ENCODE measurements at regions not wholly inside any gene's neighbourhood (a gene's known extent, or its start where the extent isn't known, plus 50 kb on each side); places are given as distances from the start of the nearest gene placed in this dataset.

DNA sequence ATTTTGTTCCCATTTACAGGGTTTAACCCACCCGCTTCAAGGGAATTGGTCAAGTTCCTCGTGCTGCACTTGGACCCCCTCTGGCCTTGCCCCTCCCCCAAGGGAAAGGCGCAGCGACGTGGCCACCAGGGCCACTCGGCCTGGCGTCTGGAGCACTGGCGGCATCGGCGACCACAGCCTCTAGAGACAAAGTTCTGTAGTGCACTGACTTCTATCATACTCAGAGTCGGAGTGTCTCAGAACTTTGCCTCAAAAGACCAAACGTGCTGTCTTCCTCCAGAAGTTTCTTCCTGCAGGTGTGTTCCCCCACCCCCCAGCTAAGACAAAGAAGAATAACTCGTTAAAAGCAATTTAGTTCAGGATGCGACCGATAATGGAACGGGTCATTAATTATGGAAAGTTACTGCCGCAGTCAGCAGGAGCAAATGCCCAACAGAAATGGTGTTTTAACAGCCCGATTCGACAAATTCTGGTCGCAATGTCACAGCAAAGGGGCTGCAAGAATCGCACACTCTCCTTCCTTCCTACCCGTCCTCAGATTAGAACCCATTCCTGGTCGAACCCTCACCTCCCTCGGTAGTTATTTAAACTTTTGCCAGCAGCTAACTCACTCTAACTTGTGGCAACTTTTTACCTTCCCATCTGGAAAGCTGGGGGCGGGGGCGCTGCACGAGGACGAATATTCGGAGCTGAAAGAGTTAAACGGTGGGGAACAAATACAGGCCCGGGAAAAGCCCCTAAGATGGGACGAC, 202.1 kb upstream of the NFE2L3 start:
- in situ Hi-C loops (cut with MboI; ENCODE audit: low sequenced_read_pairs, unreplicated experiment), result no loop called here
- TF ChIP-seq, protein P1, sequence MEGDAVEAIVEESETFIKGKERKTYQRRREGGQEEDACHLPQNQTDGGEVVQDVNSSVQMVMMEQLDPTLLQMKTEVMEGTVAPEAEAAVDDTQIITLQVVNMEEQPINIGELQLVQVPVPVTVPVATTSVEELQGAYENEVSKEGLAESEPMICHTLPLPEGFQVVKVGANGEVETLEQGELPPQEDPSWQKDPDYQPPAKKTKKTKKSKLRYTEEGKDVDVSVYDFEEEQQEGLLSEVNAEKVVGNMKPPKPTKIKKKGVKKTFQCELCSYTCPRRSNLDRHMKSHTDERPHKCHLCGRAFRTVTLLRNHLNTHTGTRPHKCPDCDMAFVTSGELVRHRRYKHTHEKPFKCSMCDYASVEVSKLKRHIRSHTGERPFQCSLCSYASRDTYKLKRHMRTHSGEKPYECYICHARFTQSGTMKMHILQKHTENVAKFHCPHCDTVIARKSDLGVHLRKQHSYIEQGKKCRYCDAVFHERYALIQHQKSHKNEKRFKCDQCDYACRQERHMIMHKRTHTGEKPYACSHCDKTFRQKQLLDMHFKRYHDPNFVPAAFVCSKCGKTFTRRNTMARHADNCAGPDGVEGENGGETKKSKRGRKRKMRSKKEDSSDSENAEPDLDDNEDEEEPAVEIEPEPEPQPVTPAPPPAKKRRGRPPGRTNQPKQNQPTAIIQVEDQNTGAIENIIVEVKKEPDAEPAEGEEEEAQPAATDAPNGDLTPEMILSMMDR (IDR thresholded peaks at IDR 0.05; ENCODE audit: borderline replicate concordance, control extremely low read depth, extremely low read depth, insufficient read depth, missing control alignments), result no peak
- peak; percentile 41 for DNase-seq (ENCODE audit: low spot score)

DNA sequence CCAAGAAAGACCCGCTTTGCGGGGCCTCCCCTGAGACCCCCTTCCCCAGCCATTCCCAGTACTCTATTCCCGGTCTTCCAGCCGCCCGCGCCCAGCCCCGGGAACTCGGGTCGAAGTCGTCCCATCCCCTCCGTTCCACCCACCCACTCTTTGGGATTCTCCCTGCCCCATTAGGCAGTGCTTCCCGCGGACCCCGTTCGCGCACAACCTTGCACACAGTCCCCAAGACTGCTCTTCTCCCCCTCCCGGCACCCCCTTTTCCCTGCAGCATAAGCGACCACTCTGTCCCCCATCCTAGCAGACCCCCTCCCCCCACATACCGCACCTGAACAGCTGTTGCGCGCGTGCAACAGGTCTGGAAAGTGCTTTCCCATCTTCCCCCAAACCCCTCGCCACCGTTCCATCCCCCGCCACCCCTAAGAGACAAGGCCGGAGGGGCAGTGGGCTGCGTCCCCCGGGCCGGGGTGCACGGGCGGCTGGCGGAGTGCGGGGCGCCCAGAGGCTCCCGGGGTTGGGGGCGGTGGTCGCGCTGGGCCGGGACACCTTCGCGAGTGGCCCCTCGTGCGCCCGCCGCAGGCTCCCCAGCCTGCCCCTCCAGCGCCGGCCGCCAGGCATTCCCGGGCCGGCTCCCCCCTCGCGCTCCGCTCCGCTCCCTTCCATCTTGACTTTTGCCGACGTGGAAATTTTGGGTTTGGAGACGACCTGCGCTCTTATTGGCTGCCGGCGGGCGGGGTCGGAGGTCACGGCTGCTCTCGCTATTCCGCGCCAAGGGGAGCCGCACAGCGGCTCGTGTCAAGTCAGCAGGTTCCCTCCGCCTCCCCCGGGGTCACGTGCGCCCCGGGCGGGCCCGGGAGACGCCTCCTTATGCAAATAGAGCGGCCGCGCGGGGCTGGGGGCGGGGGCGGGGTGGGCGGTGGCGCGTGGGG, 201.2 kb upstream of the NFE2L3 start:
- DNase-seq (ENCODE audit: low spot score), result peak; percentile 95
- in situ Hi-C loops (cut with MboI; ENCODE audit: low sequenced_read_pairs, unreplicated experiment), result no loop called here
- TF ChIP-seq, protein P1 (IDR thresholded peaks at IDR 0.05; ENCODE audit: borderline replicate concordance, control extremely low read depth, extremely low read depth, insufficient read depth, missing control alignments), result no peak

DNA sequence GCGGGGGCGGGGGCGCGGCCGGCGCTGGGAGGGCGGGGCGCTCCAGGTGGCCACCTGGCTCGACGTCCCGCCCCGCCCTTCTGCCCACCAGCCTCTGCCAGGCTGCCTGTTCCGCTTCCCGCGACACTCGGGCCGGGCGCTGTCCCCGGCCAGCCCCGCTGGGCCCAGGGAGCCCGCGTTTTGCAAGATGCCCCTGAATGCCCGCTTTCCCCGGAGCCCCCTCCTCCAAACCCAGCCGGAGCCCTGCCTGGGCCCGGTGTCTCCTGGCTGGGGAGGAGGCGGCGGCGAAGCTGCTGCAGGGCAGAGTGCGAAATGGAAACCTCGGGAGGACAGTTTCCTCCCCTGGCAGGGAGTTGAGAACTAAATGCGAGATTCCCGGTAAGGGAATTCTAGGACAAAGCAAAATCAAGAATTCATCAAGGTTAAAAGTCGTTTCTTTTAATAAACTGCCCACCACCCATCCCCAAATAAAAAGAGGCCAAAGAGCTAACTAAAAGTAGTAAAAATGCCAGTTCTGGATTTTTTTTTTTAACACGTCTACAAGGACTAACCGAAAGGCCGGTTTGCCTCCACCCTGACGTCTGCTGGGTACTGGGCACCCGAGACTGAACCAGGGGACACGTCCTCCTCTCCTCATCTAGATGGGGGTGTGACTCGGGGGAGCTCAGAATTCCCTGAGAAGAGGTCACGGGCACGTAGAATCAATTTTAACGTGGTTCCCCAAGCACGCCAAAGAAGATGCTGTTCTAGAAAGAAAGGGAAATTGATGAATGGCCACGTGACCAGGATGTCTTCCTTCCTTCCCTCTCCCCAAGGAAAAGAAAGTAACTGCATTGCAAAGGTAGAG, 200.4 kb upstream of the NFE2L3 start:
- DNase-seq (ENCODE audit: low spot score), result peak; percentile 33
- in situ Hi-C loops (cut with MboI; ENCODE audit: low sequenced_read_pairs, unreplicated experiment), result no loop called here

DNA sequence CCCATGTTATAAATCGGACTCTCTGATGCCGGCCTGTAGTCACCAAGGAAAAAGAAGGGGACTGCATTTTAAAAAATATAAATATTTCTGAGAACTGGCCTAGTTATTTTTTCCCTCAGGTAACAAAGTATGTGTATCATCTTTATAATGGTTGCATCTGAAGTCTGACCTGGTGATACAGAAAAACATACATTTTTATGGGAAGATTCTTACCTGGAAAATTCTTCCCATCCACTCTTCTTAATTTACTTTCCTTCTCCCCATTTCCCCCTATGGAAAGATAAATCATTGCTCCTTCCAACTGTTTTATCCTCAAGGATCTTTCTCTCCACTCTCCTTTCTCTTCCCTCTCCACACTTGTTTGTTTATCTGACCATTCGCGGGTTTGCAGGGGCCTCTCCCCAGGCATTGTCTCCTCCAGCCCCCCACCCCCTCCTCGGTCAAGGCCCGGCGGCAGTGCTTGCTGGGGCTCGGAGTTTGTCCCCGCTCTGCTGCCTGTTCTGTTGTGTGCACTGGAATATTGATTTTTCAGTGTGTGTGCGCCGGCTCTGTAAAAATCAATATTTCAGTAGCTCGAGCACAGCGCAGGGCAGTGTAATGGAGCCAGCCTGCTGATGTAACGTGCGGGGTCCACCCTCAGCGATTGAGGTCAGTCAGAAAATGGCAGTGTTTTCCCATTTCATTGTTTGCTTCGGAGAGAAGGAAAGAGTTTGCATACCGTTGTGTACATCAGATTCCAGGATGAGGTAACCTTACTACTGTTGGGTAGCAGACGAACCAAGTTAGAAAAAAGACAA, 199.5 kb upstream of the NFE2L3 start:
- no peak for DNase-seq (ENCODE audit: low spot score)
- TF ChIP-seq, protein P1 (IDR thresholded peaks at IDR 0.05; ENCODE audit: borderline replicate concordance, control extremely low read depth, extremely low read depth, insufficient read depth, missing control alignments), result no peak
- in situ Hi-C loops (cut with MboI; ENCODE audit: low sequenced_read_pairs, unreplicated experiment), result no loop called here

More for the DNA sequence above, 200.4 kb upstream of the NFE2L3 start:
- TF ChIP-seq, protein P1 (IDR thresholded peaks at IDR 0.05; ENCODE audit: borderline replicate concordance, control extremely low read depth, extremely low read depth, insufficient read depth, missing control alignments), result no peak

DNA sequence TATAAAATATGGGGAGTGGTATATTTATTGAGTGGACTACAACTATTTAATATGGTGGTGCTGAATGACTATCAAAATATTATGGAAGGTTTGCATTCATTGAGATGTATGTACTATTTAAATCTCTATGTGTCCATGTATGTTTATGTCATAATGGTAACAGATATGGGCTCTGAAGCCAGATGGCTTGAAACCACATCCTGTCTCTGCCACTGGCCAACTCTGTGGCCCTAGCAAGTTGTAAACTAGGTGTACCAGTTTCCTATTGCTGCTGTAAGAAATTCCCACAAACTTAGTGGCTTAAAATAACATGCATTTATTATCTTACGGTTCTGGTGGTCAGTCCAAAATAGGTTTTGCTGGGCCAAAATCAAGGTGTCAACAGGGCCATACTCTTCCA, 198.1 kb upstream of the NFE2L3 start:
- DNase-seq (ENCODE audit: low spot score), result no peak
- in situ Hi-C loops (cut with MboI; ENCODE audit: low sequenced_read_pairs, unreplicated experiment), result no loop called here
- TF ChIP-seq, protein P1 (IDR thresholded peaks at IDR 0.05; ENCODE audit: borderline replicate concordance, control extremely low read depth, extremely low read depth, insufficient read depth, missing control alignments), result no peak
